GM12891 (cell line): ENCODE measurements at regions not wholly inside any gene's neighbourhood (a gene's known extent, or its start where the extent isn't known, plus 50 kb on each side); places are given as distances from the start of the nearest gene placed in this dataset.

Source experiments
- DNase-seq: peaks from one replicate; pipeline ENCODE4 v3.0.0; 2011; ENCODE audit warnings: low spot score; ENCODE audit not compliant: insufficient read length
- FAIRE-seq: peaks from 2 replicates; lab custom pipeline; 2011; peaks lifted over from hg19 to GRCh38; lab: Jason Lieb, UNC
- PAX5 ChIP-seq: IDR thresholded peaks from 2 replicates; pipeline ENCODE4 v1.6.1; 2011; ENCODE audit warnings: low read length, moderate library complexity, mild to moderate bottlenecking; ENCODE audit not compliant: insufficient read depth, severe bottlenecking
- POLR2A ChIP-seq: IDR thresholded peaks from 2 replicates; pipeline ENCODE4 v1.6.1; 2011; ENCODE audit warnings: low read depth, low read length, control low read depth
- POLR2AphosphoS5 ChIP-seq: IDR thresholded peaks from 2 replicates; pipeline ENCODE4 v1.6.1; 2011; ENCODE audit warnings: low read depth, low read length, control low read depth
- POU2F2 ChIP-seq: IDR thresholded peaks from 2 replicates; pipeline ENCODE4 v1.6.1; 2011; ENCODE audit warnings: low read depth, mild to moderate bottlenecking, control low read depth, low read length, moderate library complexity
- SPI1 ChIP-seq: IDR thresholded peaks from 2 replicates; pipeline ENCODE4 v1.6.1; 2011; ENCODE audit warnings: low read depth, low read length, control low read depth
- TAF1 ChIP-seq: IDR thresholded peaks from 2 replicates; pipeline ENCODE4 v1.6.1; 2011; ENCODE audit warnings: low read depth, low read length, control low read depth

DNA sequence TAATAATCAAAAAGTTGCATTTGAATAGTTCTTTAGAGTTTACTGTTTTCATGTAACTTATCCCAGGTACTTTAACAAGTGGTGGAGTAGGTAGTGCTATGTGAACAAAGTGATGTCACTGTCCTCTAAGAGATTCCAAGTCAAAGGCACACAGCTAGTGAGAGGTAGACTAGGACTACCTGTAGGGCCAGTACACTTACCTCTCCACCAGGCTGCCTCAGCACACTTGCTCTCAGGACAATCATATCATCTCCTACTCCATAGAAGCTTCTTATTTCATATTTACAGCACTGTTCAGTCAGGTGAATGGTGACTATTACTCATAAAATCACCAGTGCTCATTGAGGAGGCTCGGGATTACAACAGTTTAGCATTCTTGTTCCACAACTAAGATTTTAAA, 173.0 kb upstream of the EMCN start:
- no peak for FAIRE-seq
- no peak for DNase-seq
- TF ChIP-seq PAX5 (no peak), TAF1 (no peak)

DNA sequence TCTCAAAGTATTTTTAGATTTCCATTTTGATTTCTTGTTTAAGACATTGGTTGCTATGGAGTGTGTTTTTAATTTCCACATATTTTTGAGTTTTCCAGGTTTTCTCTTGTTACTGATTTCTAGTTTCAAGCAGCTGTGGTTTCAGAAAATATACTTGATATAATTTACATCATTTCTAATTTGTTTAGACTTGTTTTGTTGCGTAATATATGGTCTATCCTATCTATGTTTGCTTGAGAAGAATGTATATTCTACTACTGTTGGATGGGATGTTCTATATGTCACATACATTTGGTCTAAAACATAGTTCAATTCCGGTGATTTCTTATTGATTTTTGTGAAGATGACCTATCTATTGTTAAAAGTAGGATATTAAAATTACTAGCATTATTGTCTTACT, 170.5 kb upstream of the EMCN start:
- DNase-seq (no peak), FAIRE-seq (no peak)
- no peak for TF ChIP-seq POU2F2
- TF ChIP-seq POLR2AphosphoS5 = no peak

DNA sequence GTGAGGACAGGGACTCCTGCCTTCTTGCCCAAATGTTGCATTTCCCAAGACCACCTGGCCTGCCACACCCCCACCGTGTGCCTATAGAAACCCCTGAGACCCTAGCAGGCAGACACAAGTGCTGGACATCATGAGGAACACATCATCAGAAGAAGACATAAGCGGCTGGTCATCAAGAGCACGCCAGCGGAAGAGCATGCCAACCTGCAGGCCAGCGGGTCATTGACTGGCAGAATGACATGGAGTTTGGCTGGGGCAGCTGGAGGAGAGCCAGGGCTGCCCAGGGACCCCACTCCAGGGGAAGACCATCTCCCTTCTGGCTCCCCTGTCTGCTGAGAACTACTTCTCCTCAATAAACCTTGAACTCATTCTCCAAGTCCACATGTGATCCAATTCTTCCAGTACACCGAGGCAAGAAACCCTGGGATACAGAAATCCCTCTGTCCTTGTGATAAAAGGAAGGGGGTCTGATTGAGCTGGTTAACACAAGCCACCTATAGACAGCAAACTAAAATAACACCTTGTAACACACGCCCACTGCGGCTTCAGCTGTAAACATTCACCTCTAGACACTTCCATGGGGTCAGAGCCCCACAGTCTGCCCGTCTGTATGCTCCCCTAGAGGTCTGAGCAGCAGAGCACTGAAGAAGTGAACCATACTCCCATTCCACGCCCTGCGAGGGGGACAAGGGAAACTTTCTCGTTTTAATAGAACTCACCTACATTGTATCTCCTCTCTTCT, 164.8 kb upstream of the EMCN start:
- DNase-seq (no peak), FAIRE-seq (no peak)

DNA sequence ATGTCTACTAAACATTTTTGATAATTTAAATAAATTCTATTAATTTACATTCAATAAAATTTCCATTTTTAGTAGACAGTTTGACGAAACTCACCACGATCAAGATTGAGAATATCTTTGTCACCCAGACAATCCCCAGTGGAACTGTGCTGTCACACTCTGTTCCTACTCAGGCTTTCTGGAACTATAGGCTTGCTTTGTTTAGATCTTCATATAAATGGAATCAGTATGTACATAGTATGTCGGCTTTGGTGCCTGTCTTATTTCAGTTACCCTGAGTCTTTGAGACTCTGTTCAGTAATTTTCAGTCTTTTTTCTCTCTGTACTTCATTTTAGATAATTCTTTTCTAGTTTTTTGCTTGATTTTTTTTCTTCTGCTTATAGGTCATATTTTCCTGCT, 163.5 kb upstream of the EMCN start:
- TF ChIP-seq POU2F2 (no peak), POLR2AphosphoS5 (no peak), PAX5 (no peak), TAF1 (no peak), SPI1 (no peak), POLR2A (no peak)
- FAIRE-seq (no peak), DNase-seq (no peak)

More for the DNA sequence above, 164.8 kb upstream of the EMCN start:
- no peak for TF ChIP-seq POU2F2
- no peak for TF ChIP-seq TAF1
- no peak for TF ChIP-seq POLR2A
- no peak for TF ChIP-seq POLR2AphosphoS5
- no peak for TF ChIP-seq PAX5
- no peak for TF ChIP-seq SPI1

DNA sequence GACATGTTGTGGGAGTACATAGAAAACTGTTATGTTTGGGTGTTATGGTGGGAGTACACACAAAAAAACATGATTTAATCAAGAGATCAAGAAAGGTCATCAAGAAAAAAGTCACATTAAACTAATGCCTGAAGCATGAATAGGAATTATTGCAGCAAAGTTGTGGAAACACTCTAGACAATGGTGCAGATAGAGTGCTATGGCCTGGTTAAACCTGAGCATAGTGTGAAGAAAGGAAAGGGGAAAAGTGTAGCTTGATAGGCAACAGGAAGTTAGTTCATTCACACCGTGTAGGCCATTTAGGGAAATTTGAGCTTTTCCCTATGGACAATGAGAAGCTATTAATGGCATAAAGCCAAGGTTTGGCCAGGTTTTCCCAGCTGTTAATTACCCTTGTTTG, 162.1 kb upstream of the EMCN start:
- no peak for DNase-seq
- FAIRE-seq = no peak
- no peak for TF ChIP-seq POLR2AphosphoS5
- TF ChIP-seq SPI1 = no peak

DNA sequence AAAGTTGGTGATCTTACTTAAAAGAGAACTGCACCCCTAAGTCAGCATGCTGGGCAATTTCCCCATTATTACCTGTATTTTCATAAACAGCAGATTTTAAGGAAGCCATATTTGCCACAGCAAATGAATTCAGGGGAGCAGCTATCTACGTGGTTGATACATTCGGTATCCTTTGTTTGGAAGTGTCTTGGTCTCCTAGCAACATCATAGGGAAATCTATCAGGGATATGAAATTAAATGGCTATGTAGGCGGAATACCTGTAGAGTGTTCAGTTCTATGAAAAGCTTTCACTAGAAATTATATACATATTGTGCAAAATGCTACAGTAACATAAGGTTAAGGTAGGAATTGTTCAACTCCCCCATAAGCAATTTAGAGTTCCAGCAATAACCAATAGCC, 157.2 kb upstream of the EMCN start:
- TF ChIP-seq POLR2AphosphoS5 = no peak
- TF ChIP-seq TAF1 = no peak
- no peak for TF ChIP-seq POLR2A
- no peak for TF ChIP-seq SPI1
- no peak for TF ChIP-seq PAX5
- FAIRE-seq = no peak
- DNase-seq = no peak

DNA sequence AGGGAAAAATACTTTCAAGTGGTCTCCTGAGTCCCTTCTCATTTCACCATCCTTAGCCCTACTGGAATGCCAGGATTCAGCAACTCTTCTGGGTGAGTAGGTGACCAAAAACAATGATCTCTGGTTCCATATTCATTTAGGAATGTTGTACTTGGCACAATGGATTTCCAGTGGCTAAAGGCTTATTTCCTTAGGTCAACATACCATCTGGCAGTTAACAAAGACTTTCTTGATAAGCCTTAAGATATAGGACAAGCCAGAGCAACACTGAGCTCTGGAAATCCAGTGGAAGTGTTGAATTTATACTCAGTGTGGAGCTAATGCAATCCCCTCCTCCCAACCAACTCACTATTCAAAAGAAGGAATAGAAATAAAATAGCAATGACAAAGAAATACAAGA, 139.4 kb upstream of the EMCN start:
- DNase-seq (no peak), FAIRE-seq (no peak)
- no peak for TF ChIP-seq POLR2AphosphoS5
- no peak for TF ChIP-seq PAX5
- TF ChIP-seq POLR2A = no peak
- no peak for TF ChIP-seq SPI1
- TF ChIP-seq TAF1 = no peak
- no peak for TF ChIP-seq POU2F2

DNA sequence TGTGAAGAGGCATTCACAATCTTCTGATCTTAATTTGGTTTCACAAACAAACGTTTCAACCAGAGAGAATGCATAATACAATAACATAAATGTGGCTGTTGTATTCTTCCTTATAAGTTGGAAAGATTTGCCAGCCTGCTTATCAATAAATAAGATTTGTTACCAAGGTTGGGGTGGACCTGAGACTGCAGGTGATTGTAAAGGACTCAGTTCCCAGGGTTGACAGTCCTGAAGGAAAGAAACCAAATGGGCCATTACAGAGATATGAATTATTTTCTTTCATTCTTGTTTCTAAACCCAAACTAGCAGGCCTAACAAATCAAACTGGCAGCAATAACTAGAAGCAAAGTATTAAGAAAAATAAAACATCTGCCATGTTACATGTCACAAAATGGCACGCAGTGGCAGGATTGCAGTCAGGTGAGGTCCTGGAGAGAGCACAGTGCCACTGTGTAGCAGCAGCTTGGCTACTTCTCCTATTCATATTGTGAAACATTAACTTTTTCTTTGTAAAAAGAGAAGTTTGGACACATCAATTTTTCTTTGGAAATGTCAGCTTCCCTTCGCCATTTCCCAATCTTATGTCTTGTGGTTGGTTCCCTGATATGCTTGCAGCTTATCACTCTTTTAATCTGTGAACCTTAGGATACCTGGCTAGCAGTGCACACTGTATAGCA, 133.8 kb upstream of the EMCN start:
- TF ChIP-seq SPI1 (no peak), POU2F2 (no peak), POLR2A (no peak), PAX5 (no peak), TAF1 (no peak), POLR2AphosphoS5 (no peak)
- no peak for FAIRE-seq
- DNase-seq = no peak

DNA sequence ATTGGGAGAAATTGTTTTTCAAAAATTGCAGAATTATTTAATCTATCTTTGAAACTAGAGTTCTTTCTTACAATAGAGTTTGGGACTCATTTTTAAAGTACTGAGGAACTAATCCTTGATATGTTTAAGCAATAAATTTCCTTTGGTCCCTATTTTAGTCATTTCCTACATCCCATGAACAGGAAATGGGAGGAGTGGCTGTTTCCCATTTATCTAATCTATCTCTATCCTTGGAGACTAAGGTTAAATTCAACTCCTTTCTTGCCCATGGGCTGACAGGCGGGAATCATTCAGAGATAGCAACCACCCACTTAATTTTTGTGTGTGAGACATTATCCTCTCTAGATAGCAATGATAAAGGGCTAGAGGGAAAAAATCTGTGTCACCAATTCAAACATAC, 131.6 kb upstream of the EMCN start:
- FAIRE-seq (no peak), DNase-seq (no peak)
- TF ChIP-seq SPI1 (no peak), POLR2AphosphoS5 (no peak), TAF1 (no peak), POLR2A (no peak)

DNA sequence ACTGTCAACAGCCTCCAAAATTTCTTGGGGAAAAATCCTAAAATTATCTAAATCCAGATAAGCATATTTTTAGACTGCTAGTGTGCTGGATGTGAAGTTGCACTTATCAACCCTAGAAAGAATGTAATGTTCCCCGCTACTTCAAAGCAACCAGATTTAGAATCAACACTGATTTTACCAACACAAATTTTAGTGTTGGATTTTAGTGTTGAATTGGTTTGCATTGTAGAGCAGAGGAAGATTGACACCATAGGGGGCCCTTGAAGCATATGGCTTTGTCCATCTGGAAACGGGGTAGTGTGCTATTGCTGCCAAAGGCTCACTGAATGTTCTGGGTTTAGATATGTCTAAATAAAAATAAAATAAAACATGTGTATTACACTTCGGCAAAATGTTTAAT, 126.3 kb upstream of the EMCN start:
- TF ChIP-seq POLR2AphosphoS5 (no peak), POLR2A (no peak), SPI1 (no peak), POU2F2 (no peak), PAX5 (no peak), TAF1 (no peak)
- DNase-seq = no peak
- no peak for FAIRE-seq
